ENCODE measurements at regions not wholly inside any gene's neighbourhood (a gene's known extent, or its start where the extent isn't known, plus 50 kb on each side); places are given as distances from the start of the nearest gene placed in this dataset.

DNA sequence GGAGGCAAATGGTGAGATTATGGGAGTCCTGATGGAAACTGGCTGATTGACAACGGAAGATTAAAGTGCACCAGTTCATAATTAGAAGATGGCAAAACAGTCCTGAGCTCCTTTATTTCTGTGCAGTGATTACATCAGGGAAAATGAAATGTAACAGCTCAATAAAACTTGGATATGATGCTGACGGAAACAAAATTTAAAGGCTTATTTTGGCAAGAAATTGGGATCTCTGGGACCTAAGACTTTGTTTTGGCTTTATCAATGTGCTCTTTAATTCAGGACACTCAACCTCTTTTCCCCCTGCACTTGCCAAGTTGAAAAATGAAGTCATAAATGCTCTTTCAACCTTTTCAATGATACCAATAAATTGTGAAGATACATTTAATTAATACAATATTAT is 226.8 kb downstream of the C6orf118 start:
- TF ChIP-seq, protein P1, sequence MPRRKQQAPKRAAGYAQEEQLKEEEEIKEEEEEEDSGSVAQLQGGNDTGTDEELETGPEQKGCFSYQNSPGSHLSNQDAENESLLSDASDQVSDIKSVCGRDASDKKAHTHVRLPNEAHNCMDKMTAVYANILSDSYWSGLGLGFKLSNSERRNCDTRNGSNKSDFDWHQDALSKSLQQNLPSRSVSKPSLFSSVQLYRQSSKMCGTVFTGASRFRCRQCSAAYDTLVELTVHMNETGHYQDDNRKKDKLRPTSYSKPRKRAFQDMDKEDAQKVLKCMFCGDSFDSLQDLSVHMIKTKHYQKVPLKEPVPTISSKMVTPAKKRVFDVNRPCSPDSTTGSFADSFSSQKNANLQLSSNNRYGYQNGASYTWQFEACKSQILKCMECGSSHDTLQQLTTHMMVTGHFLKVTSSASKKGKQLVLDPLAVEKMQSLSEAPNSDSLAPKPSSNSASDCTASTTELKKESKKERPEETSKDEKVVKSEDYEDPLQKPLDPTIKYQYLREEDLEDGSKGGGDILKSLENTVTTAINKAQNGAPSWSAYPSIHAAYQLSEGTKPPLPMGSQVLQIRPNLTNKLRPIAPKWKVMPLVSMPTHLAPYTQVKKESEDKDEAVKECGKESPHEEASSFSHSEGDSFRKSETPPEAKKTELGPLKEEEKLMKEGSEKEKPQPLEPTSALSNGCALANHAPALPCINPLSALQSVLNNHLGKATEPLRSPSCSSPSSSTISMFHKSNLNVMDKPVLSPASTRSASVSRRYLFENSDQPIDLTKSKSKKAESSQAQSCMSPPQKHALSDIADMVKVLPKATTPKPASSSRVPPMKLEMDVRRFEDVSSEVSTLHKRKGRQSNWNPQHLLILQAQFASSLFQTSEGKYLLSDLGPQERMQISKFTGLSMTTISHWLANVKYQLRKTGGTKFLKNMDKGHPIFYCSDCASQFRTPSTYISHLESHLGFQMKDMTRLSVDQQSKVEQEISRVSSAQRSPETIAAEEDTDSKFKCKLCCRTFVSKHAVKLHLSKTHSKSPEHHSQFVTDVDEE (CRISPR knock-in tag; IDR thresholded peaks at IDR 0.05): no peak
- TF ChIP-seq RARB (CRISPR knock-in tag; IDR thresholded peaks at IDR 0.05): no peak
- no peak for TF ChIP-seq ARNTL (CRISPR knock-in tag; IDR thresholded peaks at IDR 0.05; ENCODE audit: borderline replicate concordance, low read depth)

Data from SK-N-SH treated with all-trans-retinoic acid at 6 μM for 48 hours (cell line).